HG02885 (cell line): ENCODE measurements at regions not wholly inside any gene's neighbourhood (a gene's known extent, or its start where the extent isn't known, plus 50 kb on each side); places are given as distances from the start of the nearest gene placed in this dataset.
"Not testable (repeated sequence)": the region's sequence is repeated elsewhere in the genome, so short reads cannot be mapped to it uniquely, and the experiment has no call there.

Source experiments
- ATAC-seq: cut with Tn5 transposase; IDR thresholded peaks from one replicate; pipeline ENCODE4 v1.9.1; 2021; ENCODE audit warnings: mild to moderate bottlenecking; ENCODE audit not compliant: unreplicated experiment, poor library complexity

DNA sequence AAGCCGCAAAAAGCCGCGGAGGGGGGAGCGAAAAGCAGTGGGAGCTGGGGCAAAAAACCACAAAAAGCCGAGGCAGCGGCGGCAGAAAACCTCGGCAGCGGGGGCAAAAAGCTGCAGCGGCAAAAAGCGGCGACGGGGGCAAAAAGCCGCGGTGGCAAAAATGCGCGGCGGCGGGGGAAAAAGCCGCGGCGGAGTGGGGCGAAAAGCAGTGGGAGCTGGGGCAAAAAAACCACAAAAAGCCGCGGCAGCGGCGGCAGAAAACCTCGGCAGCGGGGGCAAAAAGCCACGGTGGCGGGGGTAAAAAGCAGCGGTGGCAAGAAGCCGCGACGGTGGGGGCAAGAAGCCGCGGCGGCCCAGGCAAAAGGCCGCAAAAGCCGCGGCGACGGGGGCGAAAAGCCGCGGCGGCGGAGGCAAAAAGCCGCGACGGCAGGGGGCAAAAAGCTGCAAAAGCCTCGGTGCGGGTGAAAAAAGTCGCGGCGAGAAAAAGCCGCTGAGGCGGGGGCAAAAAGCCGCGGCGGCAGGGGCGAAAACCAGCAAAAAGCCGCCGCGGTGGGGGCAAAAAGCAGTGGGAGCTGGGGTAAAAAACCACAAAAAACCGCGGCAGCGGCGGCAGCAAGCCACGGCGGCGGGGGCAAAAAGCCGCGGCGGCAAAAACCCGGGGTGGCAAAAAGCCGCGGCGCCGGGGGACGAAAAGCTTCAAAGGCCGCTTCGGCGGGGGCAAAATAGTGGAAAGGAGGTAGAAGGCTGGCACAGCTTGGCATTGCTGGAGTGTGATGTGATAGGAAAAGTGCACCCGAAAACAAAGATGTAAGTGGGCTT lies 135.9 kb downstream of the ZNF92 start:
- ATAC-seq: no peak

DNA sequence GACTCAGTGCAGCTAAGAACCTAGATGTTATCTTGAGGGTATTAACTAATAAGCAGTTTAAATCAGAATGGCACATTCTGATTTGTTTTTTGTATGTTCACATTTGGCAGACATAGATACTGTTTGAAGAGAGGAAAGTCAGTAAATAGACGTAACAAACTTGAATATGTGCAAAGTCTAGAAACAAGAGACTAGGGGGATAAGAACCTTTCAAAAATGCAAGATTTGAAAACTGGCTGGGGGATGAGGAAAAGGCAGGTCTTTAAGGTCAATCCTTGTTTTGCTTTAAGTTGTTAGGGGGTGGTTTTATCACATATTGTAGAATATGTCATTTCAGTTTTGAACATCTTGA lies 136.5 kb downstream of the ZNF92 start:
- not testable (repeated sequence) for ATAC-seq

DNA sequence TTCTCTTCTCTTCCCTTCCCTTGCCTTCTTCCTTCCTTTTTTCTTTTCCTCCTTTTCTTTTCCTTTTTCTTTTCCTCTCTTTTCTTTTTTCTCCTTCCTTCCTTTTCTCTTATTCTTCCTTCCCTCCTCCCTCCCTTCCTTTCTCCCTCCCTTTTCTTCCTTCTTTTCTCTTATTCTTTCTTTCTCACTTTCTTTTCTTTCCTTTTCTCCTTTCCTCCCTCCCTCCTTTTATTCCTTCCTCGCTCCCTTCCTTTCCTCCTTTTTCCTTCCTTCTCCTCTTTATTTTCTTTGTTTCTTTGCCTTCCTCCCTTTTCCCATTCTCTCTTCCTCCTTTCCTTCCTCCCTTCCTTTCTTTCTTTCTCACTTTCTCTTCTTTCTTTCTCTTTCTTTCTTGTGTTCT lies 146.1 kb downstream of the ZNF92 start:
- not testable (repeated sequence) for ATAC-seq

DNA sequence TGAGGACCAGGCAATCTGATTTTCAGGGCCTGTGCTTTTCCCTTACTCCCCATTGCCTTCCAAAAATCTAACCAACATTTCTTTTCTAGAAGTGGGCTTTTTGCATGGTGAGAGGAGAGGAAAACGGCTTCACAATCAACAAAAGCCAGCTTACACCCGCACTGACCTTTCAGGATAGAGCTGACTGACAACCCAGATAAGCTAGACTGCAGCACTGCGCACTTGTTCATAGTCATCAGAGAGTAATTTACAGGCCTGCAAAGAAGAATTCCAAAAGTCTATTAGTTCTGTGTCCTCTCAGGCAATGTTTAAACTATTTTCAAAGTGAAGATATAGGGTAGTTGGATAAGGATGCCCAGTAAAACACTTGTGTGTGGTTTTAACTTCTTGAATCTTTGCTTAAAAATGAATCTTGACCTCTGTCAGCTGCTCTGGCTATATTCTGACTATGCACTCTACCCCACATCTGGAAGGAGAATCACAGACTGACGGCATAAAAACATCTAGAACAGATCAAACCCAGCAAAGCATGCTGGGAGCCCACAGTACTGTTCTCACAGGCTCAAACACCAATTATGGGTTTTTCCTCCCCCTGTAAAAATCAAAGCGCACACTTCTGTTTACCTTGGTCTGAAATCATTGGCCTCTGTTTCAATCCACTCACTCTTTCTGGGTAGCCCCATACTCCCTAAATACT lies 172.0 kb downstream of the ZNF92 start:
- ATAC-seq: not testable (repeated sequence)

DNA sequence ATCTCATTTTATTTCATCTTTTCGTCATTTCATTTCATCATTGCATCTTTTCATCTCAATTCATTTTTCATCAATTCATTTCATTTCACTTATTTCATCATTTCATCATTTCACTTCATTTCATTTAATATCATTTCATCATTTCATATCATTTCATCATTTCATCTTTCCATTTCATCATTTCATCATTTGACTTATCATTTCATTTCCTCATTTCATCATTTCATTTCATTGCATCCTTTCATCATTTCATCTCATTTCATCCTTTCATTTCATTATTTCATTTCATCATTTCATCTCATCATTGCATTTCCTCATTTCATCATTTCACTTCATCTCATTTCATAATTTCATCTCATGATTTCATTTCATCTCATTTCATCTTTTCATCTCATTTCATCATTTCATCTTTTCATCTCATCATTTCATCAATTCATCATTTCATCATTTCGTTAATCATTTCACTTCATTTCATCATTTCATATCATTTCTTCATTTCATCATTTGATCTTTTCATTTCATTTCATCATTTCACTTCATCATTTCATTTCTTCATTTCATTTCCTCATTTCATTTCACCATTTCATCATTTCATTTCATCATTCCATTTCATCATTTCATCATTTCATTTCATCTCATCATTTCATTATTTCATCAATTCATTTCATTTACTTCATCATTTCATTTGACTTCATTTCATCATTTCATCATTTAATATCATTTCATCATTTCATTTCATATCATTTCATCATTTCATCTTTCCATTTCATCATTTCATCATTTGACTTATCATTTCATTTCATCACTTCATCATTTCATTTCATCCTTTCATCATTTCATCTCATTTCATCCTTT lies 176.2 kb downstream of the ZNF92 start:
- not testable (repeated sequence) for ATAC-seq

DNA sequence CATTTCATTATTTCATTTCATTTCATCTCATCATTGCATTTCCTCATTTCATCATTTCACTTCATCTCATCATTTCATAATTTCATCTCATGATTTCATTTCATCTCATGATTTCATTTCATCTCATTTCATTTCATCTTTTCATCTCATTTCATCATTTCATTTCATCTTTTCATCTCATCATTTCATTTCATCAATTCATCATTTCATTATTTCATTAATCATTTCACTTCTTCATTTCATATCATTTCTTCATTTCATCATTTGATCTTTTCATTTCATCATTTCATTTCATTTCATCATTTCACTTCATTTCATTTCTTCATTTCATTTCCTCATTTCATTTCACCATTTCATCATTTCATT lies 176.8 kb downstream of the ZNF92 start:
- ATAC-seq: not testable (repeated sequence)

DNA sequence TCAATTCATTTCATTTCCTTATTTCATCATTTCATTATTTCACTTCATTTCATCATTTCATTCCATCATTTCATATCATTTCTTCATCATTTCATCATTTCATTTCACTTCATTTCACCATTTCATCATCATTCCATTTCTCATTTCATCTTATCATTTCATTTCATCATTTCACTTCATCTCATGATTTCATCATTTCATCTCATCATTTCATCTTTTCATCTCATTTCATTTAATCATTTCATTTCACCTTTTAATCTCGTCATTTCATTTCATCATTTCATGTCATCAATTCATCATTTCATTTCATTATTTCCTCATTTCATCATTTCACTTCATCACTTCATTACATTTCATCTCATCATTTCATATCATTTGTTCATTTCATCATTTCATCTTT lies 177.4 kb downstream of the ZNF92 start:
- not testable (repeated sequence) for ATAC-seq

DNA sequence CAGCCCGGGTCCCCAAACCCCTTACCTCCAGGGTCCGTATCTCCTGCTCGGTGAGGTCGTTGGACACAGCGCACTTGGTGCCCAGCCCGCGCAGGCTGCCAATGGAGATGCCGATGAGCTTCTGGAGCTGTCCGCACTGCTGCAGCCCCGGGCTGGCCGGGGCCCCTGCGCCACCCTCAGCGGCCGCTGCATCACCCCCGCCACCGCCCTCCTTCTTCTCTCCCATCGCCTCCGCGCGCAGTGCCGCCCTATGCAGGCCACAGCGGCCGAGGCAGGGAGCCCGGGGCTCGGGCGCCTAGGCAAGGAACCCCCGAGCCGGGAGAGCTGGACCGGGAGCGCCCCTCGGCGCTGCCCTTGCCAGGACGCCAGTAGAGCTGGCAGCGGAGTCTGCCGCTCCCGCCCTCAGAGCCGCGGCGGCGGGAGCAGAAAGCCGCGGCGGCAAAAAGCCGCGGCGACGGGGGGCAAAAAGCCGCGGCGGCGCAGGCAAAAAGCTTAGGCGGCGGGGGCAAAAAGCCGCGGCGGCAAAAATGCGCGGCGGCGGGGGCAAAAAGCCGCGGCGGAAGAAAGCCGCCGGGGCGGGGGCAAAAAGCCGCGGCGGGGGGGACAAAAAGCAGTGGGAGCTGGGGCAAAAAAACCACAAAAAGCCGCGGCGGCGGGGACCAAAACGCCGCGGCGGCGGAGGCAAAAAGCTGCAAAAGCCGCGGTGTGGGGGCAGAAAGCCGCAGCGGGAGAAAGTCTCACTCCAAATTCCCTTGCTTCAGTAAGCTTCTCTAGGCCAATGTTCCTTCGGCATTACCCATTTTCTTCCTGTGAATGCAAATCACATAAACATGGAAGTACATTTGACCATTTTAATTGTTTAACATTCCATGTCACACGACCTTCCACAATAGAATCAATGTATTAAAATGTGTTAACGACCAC lies 181.2 kb downstream of the ZNF92 start:
- ATAC-seq: not testable (repeated sequence)

DNA sequence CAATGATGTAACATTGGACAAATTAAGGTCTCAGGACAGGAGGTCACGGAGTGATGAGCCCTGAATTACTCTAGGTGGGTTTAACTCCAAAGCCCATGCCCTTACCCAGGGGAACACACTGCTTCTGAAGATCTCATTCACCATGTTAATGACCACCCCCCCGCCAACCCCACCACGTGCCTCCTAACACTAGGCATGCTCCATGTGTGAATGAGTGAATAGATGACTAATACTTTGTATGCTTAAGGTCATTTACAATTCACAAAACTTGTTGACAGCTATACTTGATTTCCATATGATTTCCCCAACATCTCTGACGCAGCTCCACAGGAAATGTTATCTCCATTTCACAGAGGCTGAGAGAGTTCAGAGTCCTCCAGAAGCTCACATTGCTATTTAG lies 184.9 kb downstream of the ZNF92 start:
- not testable (repeated sequence) for ATAC-seq

DNA sequence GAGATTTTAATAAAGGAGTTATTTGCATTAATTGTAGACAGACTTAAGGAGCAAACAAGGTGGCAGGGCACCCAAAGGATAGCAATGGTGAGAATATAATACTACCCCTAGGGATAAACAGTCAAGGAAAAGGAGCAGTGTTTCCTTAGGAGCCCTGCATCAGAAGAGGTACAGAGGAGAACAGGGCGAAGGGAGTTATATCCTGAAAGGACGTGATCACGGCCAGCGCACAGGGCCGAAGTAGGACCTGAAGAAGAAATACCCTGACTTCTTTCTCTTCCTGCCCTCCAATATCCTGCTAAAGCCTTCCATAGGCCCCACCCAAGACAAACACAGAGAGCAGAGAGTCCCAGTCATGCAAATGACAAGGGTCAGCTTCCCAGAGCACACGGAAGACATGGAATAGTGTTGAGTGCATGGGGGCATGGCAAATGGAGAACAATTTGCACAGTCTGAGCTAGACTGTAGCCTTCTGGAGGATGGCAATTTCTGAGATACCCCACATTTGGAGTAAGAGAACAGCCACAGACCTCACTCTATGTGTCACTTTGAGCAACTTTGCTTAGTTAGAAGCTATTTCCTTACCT lies 188.2 kb downstream of the ZNF92 start:
- ATAC-seq: not testable (repeated sequence)

DNA sequence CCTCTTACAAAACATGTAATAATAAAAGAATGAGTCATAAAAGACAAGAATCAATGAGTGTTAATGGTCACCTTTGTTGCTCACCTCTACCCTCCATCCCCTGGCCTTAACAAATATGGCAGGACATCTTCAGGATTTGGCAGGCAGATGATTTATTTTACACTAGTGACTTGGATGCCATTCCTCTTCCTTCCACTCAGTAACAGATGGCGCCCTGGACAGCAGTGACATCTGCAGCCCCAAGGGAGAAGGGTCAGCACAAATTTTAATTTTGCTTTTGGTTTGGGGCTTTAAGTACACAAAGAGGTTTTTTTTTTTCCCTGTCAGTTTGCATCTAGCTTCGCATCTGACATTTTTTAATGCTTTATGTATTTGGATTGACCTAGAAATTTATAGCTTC lies 188.9 kb downstream of the ZNF92 start:
- ATAC-seq: peak; percentile 72

DNA sequence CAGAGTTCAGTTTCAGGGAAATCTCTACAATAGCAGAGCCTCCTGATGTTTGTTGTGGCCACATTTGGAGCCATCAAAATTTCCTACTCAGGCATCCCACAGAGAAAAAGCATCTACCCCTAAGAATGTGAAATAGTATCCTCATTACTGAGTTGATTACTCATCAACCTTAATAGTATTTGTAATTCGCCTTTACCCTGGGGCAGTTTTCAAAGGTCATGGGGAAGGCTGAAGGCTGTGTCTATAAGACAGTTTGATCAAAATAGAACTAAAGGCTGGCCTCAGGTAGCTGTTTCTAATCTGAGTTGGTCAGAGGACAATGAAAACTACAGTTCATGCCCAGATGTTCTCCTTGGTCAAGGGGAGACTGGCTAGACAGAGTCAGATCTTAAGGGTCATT lies 189.7 kb downstream of the ZNF92 start:
- not testable (repeated sequence) for ATAC-seq

DNA sequence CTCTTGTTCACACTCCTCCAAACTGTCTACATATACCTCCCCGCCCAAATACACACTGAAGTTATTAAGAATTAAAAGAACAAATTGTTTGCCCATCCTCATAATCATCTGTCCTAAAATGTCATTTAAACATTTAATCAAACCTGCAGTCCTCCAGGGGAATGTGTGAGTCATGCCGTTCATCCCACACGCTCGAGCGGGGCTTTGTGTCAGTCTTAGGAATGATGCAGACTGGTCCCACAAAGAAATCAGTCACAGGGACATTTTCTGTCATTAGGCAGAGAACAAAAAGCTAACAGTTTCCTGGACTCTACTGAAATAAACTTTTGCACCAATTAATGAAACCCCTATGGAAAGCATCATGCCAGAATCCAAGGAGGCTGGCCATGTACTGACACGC lies 194.6 kb downstream of the ZNF92 start:
- not testable (repeated sequence) for ATAC-seq

DNA sequence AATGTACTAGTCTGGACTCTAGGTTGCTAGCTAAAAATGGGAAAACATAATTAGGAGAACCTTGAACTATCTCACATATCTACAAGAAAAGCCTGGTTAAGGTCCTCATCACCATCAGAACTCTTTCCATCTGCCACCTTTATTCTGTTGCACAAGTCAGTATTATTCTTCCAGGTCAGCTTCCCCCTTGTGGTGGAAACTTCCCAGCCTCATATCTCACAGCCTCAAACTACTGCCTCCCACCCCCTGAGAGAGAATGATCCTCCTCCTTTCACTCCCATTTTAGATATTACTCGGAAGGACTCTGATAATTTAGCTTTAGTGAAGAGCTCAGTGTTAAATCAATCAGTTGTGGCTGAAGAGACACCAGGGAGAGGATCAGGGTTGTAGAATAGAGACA lies 197.3 kb downstream of the ZNF92 start:
- not testable (repeated sequence) for ATAC-seq

DNA sequence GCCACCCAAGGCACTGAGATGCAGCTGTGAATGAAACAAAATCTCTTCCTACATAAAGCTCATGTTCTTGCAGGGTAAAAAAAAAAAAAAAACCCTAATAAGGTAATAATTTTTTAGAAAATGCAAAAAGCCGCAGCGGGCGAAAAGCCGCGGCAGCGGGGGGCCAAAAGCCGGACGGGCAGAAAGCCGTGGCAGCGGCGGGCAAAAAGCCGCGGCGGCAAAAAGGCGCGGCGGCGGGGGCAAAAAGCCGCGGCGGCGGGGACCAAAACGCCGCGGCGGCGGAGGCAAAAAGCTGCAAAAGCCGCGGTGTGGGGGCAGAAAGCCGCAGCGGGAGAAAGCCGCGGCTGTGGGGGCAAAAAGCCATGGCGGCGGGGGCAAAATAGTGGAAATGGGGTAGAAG lies 198.9 kb downstream of the ZNF92 start:
- ATAC-seq: not testable (repeated sequence)

DNA sequence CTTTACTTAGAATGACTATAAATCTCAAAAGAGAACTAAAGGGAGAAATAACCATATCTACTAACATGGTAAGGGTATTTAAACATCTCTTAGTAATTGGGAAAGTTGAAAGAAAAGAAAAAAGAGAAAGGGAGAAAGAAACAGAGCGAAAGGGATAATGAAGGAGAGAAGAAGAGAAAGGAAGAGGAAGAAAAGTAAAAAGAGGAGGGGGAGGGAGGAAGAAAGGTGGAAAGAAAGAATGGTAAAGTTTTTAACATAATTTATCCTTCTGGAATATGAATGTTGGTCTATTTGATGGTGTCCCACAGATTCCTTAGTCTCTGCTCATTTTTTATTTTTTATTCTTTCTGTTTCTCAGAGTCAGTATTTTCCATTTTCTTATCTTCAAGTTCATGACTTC lies 202.7 kb downstream of the ZNF92 start:
- ATAC-seq: not testable (repeated sequence)

DNA sequence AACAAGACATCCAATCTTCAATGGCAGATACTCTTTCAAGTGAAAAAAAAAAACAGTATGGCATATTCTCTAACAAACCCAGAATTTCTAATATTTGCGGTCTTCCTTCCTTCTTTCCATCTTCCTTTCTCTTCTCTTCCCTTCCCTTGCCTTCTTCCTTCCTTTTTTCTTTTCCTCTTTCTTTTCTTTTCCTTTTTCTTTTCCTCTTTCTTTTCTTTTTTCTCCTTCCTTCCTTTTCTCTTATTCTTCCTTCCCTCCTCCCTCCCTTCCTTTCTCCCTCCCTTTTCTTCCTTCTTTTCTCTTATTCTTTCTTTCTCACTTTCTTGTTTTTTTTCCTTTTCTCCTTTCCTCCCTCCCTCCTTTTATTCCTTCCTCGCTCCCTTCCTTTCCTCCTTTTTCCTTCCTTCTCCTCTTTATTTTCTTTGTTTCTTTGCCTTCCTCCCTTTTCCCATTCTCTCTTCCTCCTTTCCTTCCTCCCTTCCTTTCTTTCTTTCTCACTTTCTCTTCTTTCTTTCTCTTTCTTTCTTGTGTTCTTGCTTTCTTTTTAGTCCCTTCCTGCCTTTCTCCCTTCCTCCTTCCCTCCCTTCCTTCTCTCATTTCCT lies 209.0 kb downstream of the ZNF92 start:
- ATAC-seq: not testable (repeated sequence)

DNA sequence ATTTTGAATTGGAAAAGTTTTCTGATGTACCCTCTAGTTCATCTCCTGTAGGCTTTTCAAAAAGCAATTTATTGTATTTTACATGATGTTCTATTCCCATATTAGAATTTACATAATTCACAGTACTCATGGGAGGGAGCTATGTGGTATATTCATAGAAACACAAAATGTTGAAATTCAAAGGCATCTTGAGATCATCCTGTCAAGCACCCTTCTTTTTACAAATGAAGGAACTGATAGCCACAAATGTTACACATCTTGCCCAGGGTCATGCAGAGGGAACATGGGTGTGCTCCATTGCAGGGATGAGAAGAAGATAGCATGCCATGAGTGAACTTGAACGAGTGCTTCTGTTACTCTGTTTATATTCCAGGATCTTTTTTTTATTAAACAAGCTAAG lies 228.8 kb downstream of the ZNF92 start:
- ATAC-seq: not testable (repeated sequence)

DNA sequence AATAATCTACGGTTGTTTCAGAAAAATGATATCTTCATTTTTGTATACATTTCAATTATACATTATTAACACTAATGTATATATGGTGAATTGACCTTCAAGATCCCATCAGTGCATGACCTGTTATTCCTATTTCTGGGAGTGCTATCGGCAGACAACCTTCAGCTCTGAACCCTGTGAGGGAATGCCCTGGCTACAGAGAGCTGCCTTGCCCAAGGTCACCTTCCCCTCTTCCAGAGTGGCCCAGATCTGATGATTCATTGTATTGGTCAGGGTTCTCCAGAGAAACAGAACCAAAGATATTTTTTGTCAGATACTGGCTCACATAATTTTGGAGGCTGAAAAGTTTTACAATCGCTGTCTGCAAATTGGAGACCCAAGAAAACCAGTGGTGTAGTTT lies 235.5 kb downstream of the ZNF92 start:
- ATAC-seq: no peak
